OCI-LY1 (cell line): ENCODE measurements at regions not wholly inside any gene's neighbourhood (a gene's known extent, or its start where the extent isn't known, plus 50 kb on each side); places are given as distances from the start of the nearest gene placed in this dataset.

Experiments used
- CTCF ChIP-seq: fragments of 200-600 bp; sonication (generic), shearing (Covaris generic); IDR thresholded peaks from 2 replicates; pipeline ENCODE4 v1.5.1; 2017; ENCODE audit warnings: mild to moderate bottlenecking, antibody characterized with exemption, low read length, moderate library complexity, mixed read lengths
- EZH2 ChIP-seq: fragments of 200-600 bp; sonication (generic), shearing (Covaris generic); IDR thresholded peaks from 2 replicates; pipeline ENCODE4 v1.8.0; 2017; ENCODE audit warnings: borderline replicate concordance, mixed run types, mild to moderate bottlenecking, antibody characterized with exemption, low read length, moderate library complexity, mixed read lengths

GRCh38 chr5:12114075-12114474 lies 209.8 kb upstream of the CTNND2 start:
- no peak for TF ChIP-seq CTCF
- no peak for TF ChIP-seq EZH2
